NT2/D1 (cell line): ENCODE measurements at regions not wholly inside any gene's neighbourhood (a gene's known extent, or its start where the extent isn't known, plus 50 kb on each side); places are given as distances from the start of the nearest gene placed in this dataset.
"Not testable (repeated sequence)": the region's sequence is repeated elsewhere in the genome, so short reads cannot be mapped to it uniquely, and the experiment has no call there.

Source experiments
- DNase-seq: peaks from one replicate; pipeline ENCODE4 v3.0.0-alpha.2; 2011; ENCODE audit warnings: low read depth, low spot score
- H3K27me3 ChIP-seq: 2 replicates; pipeline ENCODE4 v1.6.0; 2011; ENCODE audit warnings: mild to moderate bottlenecking; ENCODE audit not compliant: insufficient read length, insufficient read depth
- H3K36me3 ChIP-seq: 2 replicates; pipeline ENCODE4 v1.6.1; 2011; ENCODE audit warnings: mild to moderate bottlenecking, low read length, mixed read lengths; ENCODE audit not compliant: insufficient read depth, insufficient read length
- H3K4me1 ChIP-seq: 2 replicates; pipeline ENCODE4 v1.5.1; 2011; ENCODE audit not compliant: insufficient read depth, insufficient read length
- H3K4me3 ChIP-seq: 2 replicates; pipeline ENCODE4 v1.5.1; 2011; ENCODE audit warnings: low read depth; ENCODE audit not compliant: insufficient read length
- H3K9ac ChIP-seq: 2 replicates; pipeline ENCODE4 v1.6.0; 2011; ENCODE audit warnings: low read depth; ENCODE audit not compliant: insufficient read length
- H3K9me3 ChIP-seq: 2 replicates; pipeline ENCODE4 v1.5.1; 2011; ENCODE audit warnings: mild to moderate bottlenecking, low read length; ENCODE audit not compliant: insufficient read depth
- SUZ12 ChIP-seq: IDR thresholded peaks from 2 replicates; pipeline ENCODE4 v1.6.1; 2011; ENCODE audit not compliant: insufficient read length, insufficient read depth; ENCODE audit errors: extremely low read depth
- YY1 ChIP-seq: IDR thresholded peaks from 2 replicates; pipeline ENCODE4 v1.6.1; 2011; ENCODE audit not compliant: insufficient read length, insufficient read depth
- ZNF274 ChIP-seq: IDR thresholded peaks from 2 replicates; pipeline ENCODE4 v1.6.1; 2011; ENCODE audit warnings: mild to moderate bottlenecking, low read depth, low read length

DNA sequence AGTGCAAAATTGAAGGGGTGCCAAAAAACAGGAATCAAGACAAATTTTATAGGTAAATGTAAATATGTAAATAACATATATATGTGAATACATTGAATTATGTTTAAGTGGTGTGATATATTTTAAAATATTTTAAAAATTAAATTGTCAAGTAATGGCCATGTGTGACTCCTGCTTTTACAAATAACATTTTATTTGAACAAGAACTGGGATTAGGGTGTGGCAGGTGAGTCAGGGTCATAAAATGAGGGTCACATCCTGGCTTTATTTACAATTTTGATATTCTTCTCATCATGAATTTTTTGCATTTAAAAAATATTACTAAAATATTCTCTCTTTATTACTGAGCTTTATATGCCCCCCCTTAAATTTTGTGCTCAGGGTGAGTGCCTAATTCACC lies 601.1 kb upstream of the MAN1A1 start:
- Histone ChIP-seq H3K4me1 (no peaks in the 10 kb centered on the region), H3K27me3 (no peaks in the 10 kb centered on the region), H3K36me3 (no peaks in the 10 kb centered on the region), H3K9me3 (peaks cover 7% of the 10 kb centered on the region; the same call in 1 of the 2 replicates), H3K4me3 (no peak overlapping the region), H3K9ac (no peak overlapping the region)
- DNase-seq: no peak
- no peak for TF ChIP-seq YY1
- TF ChIP-seq SUZ12: no peak
- no peak for TF ChIP-seq ZNF274

DNA sequence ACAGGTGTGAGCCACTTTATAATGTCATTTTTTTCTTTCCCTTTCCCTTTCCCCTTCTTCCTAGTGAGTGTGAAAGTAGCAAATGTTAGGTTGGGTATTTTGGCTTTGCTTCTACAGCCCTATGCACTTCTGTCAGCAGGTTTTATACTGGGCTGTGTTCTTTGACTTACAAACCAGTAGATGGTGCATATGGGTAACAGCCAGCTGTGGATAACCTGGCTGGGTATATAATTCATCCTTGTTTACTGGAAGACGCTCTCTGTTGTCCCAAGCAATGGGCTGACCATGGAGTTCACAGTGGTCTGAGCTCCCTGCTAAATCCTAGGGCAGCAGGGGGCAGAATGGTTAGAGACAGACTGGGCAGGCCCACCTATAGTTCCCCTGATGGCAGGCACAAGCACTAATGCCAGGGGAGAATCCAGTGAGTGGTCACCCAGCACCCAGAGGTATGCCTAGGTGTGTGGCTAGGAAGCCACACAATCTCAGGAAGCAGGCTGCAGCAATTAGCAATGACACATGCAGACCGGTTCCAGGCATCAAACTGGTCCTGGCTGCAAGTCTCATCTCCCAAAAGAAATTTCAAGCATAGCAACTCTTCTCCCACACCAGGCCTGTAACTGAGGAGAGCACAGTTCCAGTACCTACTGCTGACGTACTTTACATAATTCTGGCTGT lies 592.7 kb upstream of the MAN1A1 start:
- Histone ChIP-seq H3K4me1 (no peaks in the 10 kb centered on the region), H3K27me3 (no peaks in the 10 kb centered on the region), H3K4me3 (no peak overlapping the region), H3K36me3 (no peaks in the 10 kb centered on the region), H3K9ac (no peak overlapping the region), H3K9me3 (no peaks in the 10 kb centered on the region; the same call in 1 of the 2 replicates)
- DNase-seq: no peak
- TF ChIP-seq YY1 (no peak), SUZ12 (no peak), ZNF274 (no peak)

DNA sequence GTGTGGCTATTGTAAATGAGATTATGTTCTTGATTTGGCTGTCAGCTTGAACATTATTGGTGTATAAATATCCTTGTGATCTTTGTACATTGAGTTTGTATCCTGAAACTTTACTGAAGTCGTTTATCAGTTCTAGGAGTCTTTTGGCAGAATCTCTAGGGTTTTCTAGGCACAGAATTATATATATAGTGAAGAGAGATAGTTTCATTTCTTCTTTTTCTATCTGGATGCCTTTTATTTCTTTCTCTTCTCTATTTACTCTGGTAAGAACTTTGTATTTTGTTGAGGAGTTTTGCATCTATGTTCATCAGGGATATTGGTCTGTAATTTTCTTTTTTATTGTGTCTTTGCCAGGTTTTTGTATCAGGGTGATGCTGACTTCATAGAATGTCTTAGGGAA lies 589.2 kb upstream of the MAN1A1 start:
- DNase-seq: no peak
- no peak for TF ChIP-seq ZNF274
- TF ChIP-seq YY1: no peak
- no peak for TF ChIP-seq SUZ12
- Histone ChIP-seq H3K4me3 (no peak overlapping the region), H3K27me3 (no peaks in the 10 kb centered on the region), H3K4me1 (no peaks in the 10 kb centered on the region), H3K36me3 (no peaks in the 10 kb centered on the region), H3K9ac (no peak overlapping the region), H3K9me3 (no peaks in the 10 kb centered on the region; the same call in 1 of the 2 replicates)

DNA sequence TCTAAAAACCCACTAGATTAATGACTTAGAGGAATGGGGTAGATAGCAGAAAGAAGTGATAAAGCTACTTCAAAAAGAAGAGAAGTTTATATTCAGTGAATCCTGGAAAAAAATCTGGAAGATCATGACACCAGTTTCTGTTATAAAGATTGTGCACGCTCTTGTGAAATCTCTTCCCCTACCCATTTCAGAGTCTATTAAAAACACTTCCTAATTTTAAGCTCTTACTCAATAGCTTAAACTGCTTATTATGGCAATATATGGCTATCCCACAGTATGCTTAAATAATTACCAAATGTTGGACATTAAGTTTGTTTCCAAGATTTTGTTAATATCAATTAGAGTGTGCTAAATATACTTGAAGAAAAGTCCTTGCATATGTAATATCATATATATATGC lies 585.3 kb upstream of the MAN1A1 start:
- no peak for DNase-seq
- H3K9ac ChIP-seq: no peak overlapping the region
- H3K4me3 ChIP-seq: no peak overlapping the region
- no peaks in the 10 kb centered on the region for H3K9me3 ChIP-seq
- H3K36me3 ChIP-seq: no peaks in the 10 kb centered on the region
- H3K27me3 ChIP-seq: no peaks in the 10 kb centered on the region
- H3K4me1 ChIP-seq: no peaks in the 10 kb centered on the region
- no peak for TF ChIP-seq ZNF274
- no peak for TF ChIP-seq SUZ12
- no peak for TF ChIP-seq YY1

DNA sequence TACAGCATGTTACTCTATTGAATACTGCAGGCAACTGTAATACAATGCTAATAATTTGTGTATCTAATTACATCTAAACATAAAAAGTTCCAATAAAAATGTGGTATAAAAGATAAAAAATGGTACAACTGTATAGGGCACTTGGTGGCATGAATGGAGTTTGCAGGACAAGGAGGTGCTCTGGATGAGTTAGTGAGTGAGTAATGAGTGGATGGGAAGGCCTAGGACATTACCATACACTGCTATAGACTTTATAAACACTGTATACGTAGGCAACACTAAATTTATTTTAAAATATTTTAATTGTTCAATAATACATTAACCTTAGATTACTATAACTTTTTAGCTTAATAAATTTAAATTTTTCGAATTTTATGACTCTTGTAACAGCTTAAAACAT lies 579.6 kb upstream of the MAN1A1 start:
- Histone ChIP-seq H3K9ac (no peak overlapping the region), H3K27me3 (no peaks in the 10 kb centered on the region), H3K9me3 (peaks cover 5% of the 10 kb centered on the region; the same call in 1 of the 2 replicates), H3K36me3 (no peaks in the 10 kb centered on the region), H3K4me3 (no peak overlapping the region), H3K4me1 (no peaks in the 10 kb centered on the region)
- no peak for DNase-seq
- no peak for TF ChIP-seq ZNF274
- no peak for TF ChIP-seq SUZ12
- TF ChIP-seq YY1: no peak

DNA sequence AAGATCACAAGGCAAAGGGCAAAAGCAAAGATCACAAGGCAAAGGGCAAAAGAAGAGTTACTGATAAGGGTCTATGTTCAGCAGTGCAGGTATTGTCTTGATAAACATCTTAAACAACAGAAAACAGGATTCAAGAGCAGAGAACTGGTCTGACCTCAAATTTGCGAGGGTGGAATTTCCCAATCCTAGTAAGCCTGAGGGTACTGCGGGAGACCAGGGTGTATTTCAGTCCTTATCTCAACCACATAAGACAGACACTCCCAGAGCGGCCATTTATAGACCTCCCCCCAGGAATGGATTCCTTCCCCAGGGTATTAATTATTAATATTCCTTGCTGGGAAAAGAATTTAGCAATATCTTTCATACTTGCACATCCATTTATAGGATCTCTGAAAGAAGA lies 575.3 kb upstream of the MAN1A1 start:
- H3K9me3 ChIP-seq: peaks cover 23% of the 10 kb centered on the region; the same call in 1 of the 2 replicates
- not testable (repeated sequence) for H3K4me3 ChIP-seq, H3K36me3 ChIP-seq, DNase-seq, H3K27me3 ChIP-seq, H3K9ac ChIP-seq, H3K4me1 ChIP-seq

DNA sequence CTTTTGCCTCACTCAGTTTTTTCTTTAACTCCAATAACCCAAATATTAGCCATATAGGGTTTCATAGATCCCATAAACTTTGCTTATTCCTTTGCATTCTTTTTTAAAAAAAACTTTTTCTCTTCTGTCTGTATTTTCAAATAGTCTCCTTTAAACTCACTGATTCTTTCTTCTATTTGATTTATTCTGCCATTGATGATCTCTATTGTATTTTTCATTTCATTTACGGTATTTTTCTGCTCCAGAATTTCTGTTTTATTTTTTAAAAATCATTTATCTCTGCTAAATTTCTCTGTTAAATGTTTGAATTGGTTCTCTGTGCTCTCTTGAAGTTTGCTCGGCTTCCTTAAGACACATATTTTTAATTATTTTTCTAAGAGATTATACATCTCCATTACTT lies 573.3 kb upstream of the MAN1A1 start:
- Histone ChIP-seq H3K9me3 (peaks cover 23% of the 10 kb centered on the region; the same call in 1 of the 2 replicates), H3K36me3 (no peaks in the 10 kb centered on the region)

More for the DNA sequence above, 573.3 kb upstream of the MAN1A1 start:
- H3K4me1 ChIP-seq: no peaks in the 10 kb centered on the region
- H3K9ac ChIP-seq: no peak overlapping the region
- TF ChIP-seq SUZ12 (no peak), YY1 (no peak), ZNF274 (no peak)
- no peak overlapping the region for H3K4me3 ChIP-seq
- no peaks in the 10 kb centered on the region for H3K27me3 ChIP-seq
- DNase-seq: no peak
